ENCODE measurements at regions not wholly inside any gene's neighbourhood (a gene's known extent, or its start where the extent isn't known, plus 50 kb on each side); places are given as distances from the start of the nearest gene placed in this dataset. TPM values are rescaled to one million over a fixed set of nuclear protein-coding genes. Genes with fewer than 3 reads are reported as not detected.

GRCh38 chr20:57112448-57112847 lies 154.0 kb downstream of the BMP7 start:
- Histone ChIP-seq H3K4me1 (peaks cover 5% of the 10 kb centered on the region), H3K4me3 (no peak overlapping the region), H3K27ac (no peak overlapping the region), H3K27me3 (no peaks in the 10 kb centered on the region), H3K9me3 (no peaks in the 10 kb centered on the region), H3K36me3 (no peaks in the 10 kb centered on the region)
- intact Hi-C loops (cut with DNase I): no loop called here
- TF ChIP-seq POLR2A (IDR thresholded peaks at IDR 0.05): no peak
- no peak for TF ChIP-seq POLR2AphosphoS5 (IDR thresholded peaks at IDR 0.05; ENCODE audit: insufficient read depth in 1 of 2, low read depth in 1 of 2)
- TF ChIP-seq CTCF (IDR thresholded peaks at IDR 0.05): no peak
- DNase-seq (ENCODE audit: extremely low spot score in 2 of 2): no peak

DNA sequence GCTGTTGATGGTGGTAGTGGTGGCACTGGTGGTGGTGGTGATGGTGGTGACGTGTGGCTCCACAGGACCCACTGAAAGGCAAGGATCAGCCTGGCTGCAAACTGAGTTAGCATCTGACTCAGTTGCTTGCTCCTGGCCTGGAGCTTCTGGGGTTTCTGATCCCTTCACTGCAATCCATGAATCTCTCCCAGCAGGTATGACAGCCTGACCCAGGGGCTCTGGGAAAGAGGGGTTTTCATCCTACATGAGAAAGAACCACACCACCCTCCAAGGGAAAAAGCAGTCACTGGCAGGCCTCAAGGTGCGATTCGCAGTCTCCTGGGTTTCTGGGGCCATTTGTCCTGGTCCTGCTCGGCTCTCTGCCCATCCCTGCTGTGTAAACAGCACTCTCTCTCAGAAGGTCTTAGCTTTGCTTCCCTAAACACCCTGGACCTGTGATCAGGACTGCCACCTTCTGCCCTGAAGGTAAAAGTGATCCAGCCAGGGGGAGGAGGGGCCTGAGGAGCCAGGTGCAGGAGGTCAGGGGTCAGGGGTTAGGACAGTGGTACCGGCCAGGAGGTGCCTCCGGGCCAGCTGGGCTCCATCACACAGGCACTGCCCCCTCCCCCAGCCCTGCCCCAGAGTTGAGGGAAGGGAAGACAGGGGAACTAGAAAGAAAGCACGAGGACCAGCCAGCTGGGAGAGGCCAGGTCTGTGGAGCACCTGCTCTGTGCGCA lies 152.0 kb downstream of the BMP7 start:
- Histone ChIP-seq H3K27ac (no peak overlapping the region), H3K4me1 (peaks cover 4% of the 10 kb centered on the region), H3K27me3 (no peaks in the 10 kb centered on the region), H3K9me3 (no peaks in the 10 kb centered on the region), H3K4me3 (no peak overlapping the region), H3K36me3 (no peaks in the 10 kb centered on the region)
- DNase-seq (ENCODE audit: extremely low spot score in 2 of 2): no peak
- no peak for TF ChIP-seq POLR2A (IDR thresholded peaks at IDR 0.05)
- TF ChIP-seq CTCF (IDR thresholded peaks at IDR 0.05): no peak
- TF ChIP-seq POLR2AphosphoS5 (IDR thresholded peaks at IDR 0.05; ENCODE audit: insufficient read depth in 1 of 2, low read depth in 1 of 2): no peak
- intact Hi-C loops (cut with DNase I): no loop called here

GRCh38 chr20:57117296-57117695 lies 149.1 kb downstream of the BMP7 start:
- TF ChIP-seq CTCF (IDR thresholded peaks at IDR 0.05) (no peak), POLR2A (IDR thresholded peaks at IDR 0.05) (no peak), POLR2AphosphoS5 (IDR thresholded peaks at IDR 0.05; ENCODE audit: insufficient read depth in 1 of 2, low read depth in 1 of 2) (no peak)
- intact Hi-C loops (cut with DNase I): no loop called here
- Histone ChIP-seq H3K27me3 (no peaks in the 10 kb centered on the region), H3K4me3 (no peak overlapping the region), H3K4me1 (no peaks in the 10 kb centered on the region), H3K36me3 (no peaks in the 10 kb centered on the region), H3K27ac (no peak overlapping the region), H3K9me3 (no peaks in the 10 kb centered on the region)
- no peak for DNase-seq (ENCODE audit: extremely low spot score in 2 of 2)

DNA sequence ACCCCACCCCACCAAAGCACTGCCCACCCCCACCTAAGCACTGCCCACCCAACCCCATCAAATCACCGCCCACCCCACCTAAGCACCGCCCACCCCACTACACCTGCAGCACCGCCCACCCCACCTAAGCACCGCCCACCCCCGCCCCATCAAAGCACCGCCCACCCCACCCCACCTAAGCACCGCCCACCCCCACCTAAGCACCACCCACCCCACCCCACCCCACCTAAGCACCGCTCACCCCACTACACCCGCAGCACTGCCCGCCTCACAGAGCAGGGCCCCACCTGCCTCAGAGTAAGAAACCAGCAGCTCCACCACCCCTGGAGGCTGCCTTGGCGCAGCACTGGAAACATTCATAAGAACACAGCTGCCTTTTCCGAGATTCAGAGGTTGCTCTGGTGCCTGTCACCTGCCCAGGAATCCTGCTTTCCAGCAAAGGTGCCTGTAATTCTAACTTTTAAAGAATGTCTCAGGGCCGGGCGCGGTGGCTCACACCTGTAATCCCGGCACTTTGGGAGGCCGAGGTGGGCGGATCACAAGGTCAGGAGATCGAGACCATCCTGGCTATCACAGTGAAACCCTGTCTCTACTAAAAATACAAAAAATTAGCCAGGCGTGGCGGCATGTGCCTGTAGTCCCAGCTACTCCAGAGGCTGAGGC lies 148.2 kb downstream of the BMP7 start:
- H3K36me3 ChIP-seq: no peaks in the 10 kb centered on the region
- H3K27ac ChIP-seq: no peak overlapping the region
- no peaks in the 10 kb centered on the region for H3K27me3 ChIP-seq
- TF ChIP-seq POLR2A (IDR thresholded peaks at IDR 0.05) (no peak), POLR2AphosphoS5 (IDR thresholded peaks at IDR 0.05; ENCODE audit: insufficient read depth in 1 of 2, low read depth in 1 of 2) (no peak), CTCF (IDR thresholded peaks at IDR 0.05) (no peak)
- intact Hi-C loops (cut with DNase I): no loop called here
- no peak for DNase-seq (ENCODE audit: extremely low spot score in 2 of 2)
- H3K4me3 ChIP-seq: no peak overlapping the region
- H3K9me3 ChIP-seq: no peaks in the 10 kb centered on the region
- no peaks in the 10 kb centered on the region for H3K4me1 ChIP-seq

Small RNA genes lying in the stretch of these regions (small RNA-seq; reads per million reads assigned to genes)
- gene RNU6-929P: not detected

Data from vagina (tissue), 2 donors.